DMS 273 (cell line): ENCODE measurements at regions not wholly inside any gene's neighbourhood (a gene's known extent, or its start where the extent isn't known, plus 50 kb on each side); places are given as distances from the start of the nearest gene placed in this dataset.
"Not testable (repeated sequence)": the region's sequence is repeated elsewhere in the genome, so short reads cannot be mapped to it uniquely, and the experiment has no call there.

Source experiments
- DNase-seq: peaks from one replicate; lab custom pipeline; 2025; ENCODE audit not compliant: unreplicated experiment; lab: John Stamatoyannopoulos, UW

GRCh38 chr10:16116404-16117304, 256.3 kb upstream of the MINDY3 start:
- peak; percentile 43 for DNase-seq

DNA sequence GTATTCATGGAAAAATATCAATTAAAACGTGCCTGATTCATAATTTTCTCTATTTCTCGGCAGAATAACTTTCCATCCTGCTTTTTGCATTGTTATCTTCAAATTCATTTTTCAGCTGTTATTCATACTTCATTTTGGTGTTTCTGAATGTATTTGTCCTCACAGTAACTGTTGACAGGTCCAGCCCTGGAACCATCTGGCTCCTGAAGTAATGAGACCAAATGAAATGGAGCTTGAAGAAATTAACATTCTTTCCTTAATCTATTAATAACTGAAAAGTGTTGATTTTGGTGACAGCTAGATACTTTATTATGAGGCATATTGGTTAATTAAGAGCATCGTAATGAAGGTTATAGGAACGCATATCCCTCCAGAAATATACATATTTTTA, 257.0 kb upstream of the MINDY3 start:
- no peak for DNase-seq

GRCh38 chr10:16119445-16119844, 259.1 kb upstream of the MINDY3 start:
- DNase-seq: no peak

DNA sequence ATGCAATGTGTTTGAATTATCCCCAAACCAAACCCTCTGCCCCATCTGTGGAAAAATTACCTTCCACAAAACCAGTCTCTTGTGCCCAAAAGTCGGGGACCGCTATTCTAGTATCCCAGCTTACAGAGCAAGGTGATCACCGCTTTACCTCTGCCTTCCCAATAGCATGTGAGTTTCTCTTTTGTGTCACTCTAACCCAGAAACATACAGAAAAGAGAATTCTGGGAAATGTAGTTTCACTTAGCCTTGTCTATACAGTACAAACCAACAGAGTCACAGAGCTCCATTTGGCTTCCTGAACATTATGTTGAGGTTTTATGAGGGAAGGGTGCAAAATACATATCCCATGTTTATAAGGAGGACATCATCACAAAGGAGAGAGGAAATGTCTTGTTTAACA, 260.3 kb upstream of the MINDY3 start:
- no peak for DNase-seq

- DNase-seq: no peak
These were observed 281.2 kb upstream of the MINDY3 start for GRCh38 chr10:16141499-16141898.

DNA sequence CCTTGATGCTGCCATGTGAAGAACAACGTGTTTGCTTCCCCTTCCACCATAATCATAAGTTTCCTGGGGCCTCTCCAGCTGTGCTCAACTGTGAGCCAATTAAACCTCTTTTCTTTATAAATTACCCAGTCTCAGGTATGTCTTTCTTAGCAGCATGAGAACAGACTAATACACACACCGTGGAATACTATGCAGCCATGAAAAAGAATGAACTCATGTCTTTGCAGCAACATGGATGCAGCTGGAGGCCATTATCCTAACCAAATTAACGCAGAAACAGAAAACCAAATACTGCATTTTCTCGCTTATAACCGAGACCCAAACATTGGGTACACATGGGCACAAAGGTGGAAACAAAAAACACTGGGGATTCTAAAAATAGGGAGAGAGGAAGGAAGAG, 286.7 kb upstream of the MINDY3 start:
- DNase-seq: no peak

DNA sequence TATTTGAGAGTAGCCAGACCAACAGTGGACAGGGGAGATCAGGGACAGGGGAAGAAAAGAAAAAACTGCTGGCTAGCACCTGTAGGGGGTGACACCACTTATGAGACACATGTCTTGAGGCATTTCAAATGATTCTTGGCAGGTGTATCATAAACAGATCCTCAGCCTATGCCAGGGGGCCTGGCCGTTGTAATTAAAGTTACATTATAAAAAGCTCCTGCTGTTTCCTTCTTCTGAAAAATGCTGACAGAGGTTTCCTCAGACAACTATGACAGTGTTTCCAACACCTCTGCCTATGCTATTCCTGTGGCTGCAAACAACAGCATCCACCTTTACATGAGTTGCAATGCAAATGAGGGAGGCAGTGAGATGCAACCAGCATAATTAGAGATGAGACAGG, 281.0 kb upstream of the PTER start:
- DNase-seq: no peak

DNA sequence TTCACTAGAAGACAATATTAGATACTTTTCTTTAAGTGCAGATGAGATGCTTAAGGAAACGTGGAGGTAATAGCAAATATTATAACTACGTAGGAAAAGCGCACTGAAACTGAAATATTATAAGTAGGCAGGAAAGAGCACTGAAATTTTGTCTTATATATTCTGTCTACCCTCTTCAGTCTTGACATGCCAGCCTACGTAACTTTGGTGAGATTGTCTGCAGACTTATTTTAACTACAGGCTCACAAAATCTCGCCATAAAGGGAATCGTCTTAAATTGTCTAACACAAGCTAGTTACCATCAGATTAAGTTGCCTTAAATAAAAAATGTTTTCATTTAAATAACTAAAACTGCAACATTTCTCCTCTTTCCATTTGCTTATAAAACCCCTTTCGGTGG, 280.1 kb upstream of the PTER start:
- DNase-seq: no peak

DNA sequence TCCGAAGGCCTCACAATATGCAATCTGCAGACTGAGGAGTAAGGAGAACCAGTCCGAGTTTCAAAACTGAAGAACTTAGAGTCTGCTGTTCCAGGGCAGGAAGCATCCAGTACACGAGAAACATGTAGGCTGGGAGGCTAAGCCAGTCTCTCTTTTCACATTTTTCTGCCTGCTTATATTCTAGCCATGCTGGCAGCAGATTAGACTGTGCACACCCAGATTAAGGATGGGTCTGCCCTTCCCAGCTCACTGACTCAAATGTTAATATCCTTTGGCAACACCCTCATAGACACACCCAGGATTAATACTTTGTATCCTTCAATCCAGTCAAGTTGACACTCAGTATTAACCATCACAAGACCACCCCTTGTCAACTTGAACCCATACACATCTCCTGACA, 271.7 kb upstream of the PTER start:
- not testable (repeated sequence) for DNase-seq

DNA sequence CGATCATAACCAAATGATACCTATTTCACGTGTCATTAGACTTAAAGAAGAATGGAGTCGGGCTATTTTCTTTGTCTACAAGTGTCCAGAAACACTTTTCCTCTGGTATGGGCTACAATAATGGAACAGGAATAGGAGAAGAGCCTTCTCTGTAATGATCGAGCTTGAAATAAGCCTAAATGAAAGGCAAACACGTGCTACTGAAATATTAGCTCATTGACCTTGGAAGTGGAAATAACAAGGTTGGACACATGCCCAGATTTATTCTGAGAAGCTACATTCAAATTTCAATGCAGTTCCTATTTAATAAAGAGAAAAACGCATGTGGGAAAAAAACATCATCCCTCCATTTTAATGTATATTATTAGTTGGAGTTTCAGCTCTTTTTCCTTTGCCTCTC, 254.7 kb upstream of the PTER start:
- DNase-seq: no peak

DNA sequence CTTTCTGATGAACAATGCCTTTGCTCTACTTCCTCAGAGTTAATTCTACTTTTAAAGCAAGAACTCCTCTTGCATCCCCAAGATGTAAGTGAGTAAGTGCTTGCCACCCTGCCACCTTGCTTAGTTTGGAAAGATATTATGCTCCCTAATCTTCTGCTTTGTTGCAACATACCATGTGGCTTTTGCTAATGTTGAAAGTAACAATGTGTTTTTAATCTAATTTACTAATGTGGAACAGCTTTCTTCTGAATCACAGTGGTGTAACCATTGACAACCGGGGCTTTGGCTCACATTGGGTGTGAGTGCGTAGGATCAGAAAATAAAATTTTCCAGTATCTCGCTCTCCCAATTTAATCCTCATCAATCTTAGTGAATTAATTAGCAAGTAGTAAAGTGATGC, 254.1 kb upstream of the PTER start:
- DNase-seq: no peak

- DNase-seq: no peak
These were observed 252.7 kb upstream of the PTER start for GRCh38 chr10:16184096-16184597.

- no peak for DNase-seq
These were observed 251.9 kb upstream of the PTER start for GRCh38 chr10:16184906-16185305.

DNA sequence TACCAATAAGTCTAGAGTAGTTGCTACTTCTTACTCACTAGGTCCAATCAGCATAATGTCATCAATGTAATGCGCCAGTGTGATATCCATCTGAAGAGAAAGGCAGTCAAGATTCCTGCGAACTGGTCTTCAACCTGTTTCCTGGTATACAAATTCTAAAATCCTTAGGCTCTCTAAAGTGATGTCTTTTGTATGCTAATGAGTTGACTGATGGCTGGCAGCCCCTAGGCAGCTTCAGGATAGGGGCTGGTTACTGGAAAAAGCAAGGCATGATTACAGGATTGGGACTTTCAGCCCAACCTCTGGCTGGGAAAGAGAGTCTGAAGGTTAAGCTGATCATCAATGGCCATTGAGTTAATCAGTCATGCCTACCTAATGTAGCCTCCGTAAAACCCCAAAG, 250.2 kb upstream of the PTER start:
- no peak for DNase-seq

GRCh38 chr10:16187161-16187560, 249.6 kb upstream of the PTER start:
- no peak for DNase-seq

GRCh38 chr10:16192337-16192736, 244.5 kb upstream of the PTER start:
- no peak for DNase-seq

DNA sequence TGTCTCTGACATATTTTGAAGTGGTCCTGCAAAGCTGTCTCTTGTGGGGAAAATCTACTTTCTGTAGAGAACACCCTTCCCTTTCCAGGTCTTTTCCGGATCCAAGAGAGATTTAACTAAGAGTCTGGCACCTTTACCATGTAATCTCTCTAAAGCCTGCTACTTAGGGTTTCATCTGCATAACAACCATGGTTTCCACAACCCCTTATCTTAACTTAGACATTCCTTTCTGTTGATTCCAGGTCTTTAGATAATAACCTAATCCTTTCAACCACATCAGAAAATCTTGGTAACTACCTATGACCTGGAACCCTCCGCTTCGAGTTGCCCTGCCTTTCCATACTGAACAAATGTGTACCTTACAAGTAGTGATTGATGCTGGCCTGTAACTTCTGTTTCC, 243.6 kb upstream of the PTER start:
- DNase-seq: no peak

DNA sequence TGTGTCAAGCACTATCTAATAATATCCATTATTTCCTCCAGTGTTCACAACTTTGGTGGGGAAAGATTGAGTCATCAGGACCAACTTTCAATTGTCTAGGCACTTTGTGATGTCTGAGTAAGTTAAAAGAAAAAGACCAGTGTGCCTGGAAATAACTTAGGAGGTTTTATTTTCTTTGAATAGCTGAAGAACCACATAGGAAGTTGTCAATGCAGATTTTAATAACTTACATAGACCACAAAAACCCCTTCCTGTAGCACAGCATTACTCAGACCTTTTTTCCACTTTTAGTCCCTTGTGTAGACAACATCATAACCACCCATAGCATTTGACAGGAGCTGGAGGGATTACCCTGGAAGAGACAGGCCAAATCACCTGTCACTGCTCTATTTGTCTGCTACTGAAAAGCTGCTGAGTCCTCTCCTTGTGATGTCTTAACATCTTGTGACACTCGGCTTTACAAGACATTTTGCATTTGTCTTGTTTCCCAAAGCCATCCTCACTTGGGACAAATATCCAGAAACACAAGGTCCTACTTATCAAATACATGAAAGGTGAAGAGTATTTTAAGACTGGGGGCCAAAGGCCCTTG, 241.5 kb upstream of the PTER start:
- DNase-seq: no peak

DNA sequence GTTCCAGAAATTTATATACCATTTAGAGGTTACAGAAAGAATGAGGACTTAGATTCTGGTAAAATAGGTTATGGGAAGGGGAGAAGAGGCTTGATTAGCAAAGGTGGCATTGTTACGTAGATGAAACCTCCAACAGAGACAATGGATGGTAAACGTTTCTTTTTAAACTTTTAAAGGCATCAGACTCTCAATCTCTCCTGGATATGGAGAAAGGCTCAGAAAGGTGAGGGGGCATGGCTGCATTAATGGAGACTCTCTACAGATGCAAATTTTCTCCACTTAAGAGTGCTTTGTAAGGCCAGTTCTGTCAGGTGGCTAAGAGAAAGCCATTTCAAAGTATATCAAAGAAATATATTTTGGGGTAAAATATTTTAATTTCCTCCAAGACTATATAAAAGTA, 240.9 kb upstream of the PTER start:
- DNase-seq: no peak

GRCh38 chr10:16199216-16199615, 237.6 kb upstream of the PTER start:
- no peak for DNase-seq

DNA sequence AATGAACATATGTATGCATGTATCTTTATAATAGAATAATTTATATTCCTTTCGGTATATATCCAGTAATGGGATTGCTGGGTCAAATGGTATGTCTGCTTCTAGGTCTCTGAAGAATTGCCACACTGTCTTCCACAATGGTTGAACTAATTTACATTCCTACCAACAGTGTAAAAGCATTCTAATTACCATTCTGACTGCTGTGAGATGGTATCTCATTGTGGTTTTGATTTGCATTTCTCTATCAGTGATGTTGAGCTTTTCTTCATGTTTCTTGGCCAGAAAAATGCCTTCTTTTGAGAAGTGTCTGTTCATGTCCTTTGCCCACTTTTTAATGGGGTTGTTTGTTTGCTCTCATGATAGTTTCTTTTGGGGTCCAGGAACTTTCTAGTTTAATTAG, 213.2 kb upstream of the PTER start:
- DNase-seq: not testable (repeated sequence)

- DNase-seq: no peak
These were observed 209.1 kb upstream of the PTER start for GRCh38 chr10:16227674-16228073.

GRCh38 chr10:16231176-16231575, 205.6 kb upstream of the PTER start:
- no peak for DNase-seq
